IMR-90 (cell line): ENCODE measurements at regions not wholly inside any gene's neighbourhood (a gene's known extent, or its start where the extent isn't known, plus 50 kb on each side); places are given as distances from the start of the nearest gene placed in this dataset.

ENCODE experiments used
- ATAC-seq: fragments of 200-7000 bp; cut with Tn5 transposase; 2 replicates; pipeline ENCODE4 v1.9.1; 2020; ENCODE audit warnings: low read depth, mild to moderate bottlenecking, moderate library complexity
- BruUV-seq: library from RNA; stranded (reverse); fragments of 400-500 nt; replicated peaks from 2 replicates; lab custom pipeline; 2021; lab: Mats Ljungman, UMichigan
- CTCF ChIA-PET: fragments of 300-600 bp; formaldehyde crosslinking; extraction: SDS; loops from one replicate; lab custom pipeline; 2021; ENCODE audit warnings: antibody characterized with exemption; lab: Yijun Ruan, JAX
- POLR2A ChIA-PET: fragments of 300-600 bp; sonication (Branson Sonifier 250); formaldehyde crosslinking; loops from one replicate; lab custom pipeline; 2022; ENCODE audit warnings: antibody characterized with exemption; ENCODE audit not compliant: unreplicated experiment; lab: Charles Lee
- DNase-seq: peaks from one replicate; pipeline ENCODE4 v3.0.0; 2013
- H2AFZ ChIP-seq: replicated peaks from 2 replicates; pipeline ENCODE3; 2013; ENCODE audit warnings: low read length, mild to moderate bottlenecking; ENCODE audit not compliant: poor library complexity
- H2AK5ac ChIP-seq: 2 replicates; pipeline ENCODE4 v1.6.1; 2013; ENCODE audit warnings: low read depth, low read length, inconsistent platforms
- H2AK9ac ChIP-seq: replicated peaks from 2 replicates; pipeline ENCODE3; 2013; ENCODE audit warnings: mild to moderate bottlenecking, low read depth, low read length, moderate library complexity; ENCODE audit not compliant: poor library complexity
- H2BK120ac ChIP-seq: 2 replicates; pipeline ENCODE4 v1.6.1; 2013; ENCODE audit warnings: low read depth, low read length, inconsistent platforms
- H2BK15ac ChIP-seq: 3 replicates; pipeline ENCODE4 v1.6.1; 2013; ENCODE audit warnings: low read depth, low read length, inconsistent platforms
- H2BK20ac ChIP-seq: 2 replicates; pipeline ENCODE4 v1.6.1; 2013; ENCODE audit warnings: low read depth, mild to moderate bottlenecking, inconsistent platforms, low read length, moderate library complexity
- H2BK5ac ChIP-seq: 2 replicates; pipeline ENCODE4 v1.6.1; 2013; ENCODE audit warnings: mild to moderate bottlenecking, low read depth, low read length, inconsistent platforms; ENCODE audit not compliant: poor library complexity, severe bottlenecking
- H3K14ac ChIP-seq: replicated peaks from 2 replicates; pipeline ENCODE4 v1.6.1; 2013; ENCODE audit warnings: low read depth, low read length, inconsistent platforms
- H3K18ac ChIP-seq: 2 replicates; pipeline ENCODE4 v1.6.1; 2013; ENCODE audit warnings: low read depth, low read length, control low read depth
- H3K23ac ChIP-seq: 2 replicates; pipeline ENCODE4 v1.6.1; 2013; ENCODE audit warnings: low read depth, low read length, inconsistent platforms
- H3K27ac ChIP-seq: 2 replicates; pipeline ENCODE4 v1.5.1; 2013; ENCODE audit warnings: mild to moderate bottlenecking, control low read depth, low read length; ENCODE audit not compliant: insufficient read depth
- H3K27me3 ChIP-seq: 2 replicates; pipeline ENCODE4 v1.6.1; 2013; ENCODE audit warnings: low read length; ENCODE audit not compliant: control insufficient read depth, insufficient read depth
- H3K36me3 ChIP-seq: 2 replicates; pipeline ENCODE4 v1.6.1; 2013; ENCODE audit warnings: low read length, mixed read lengths; ENCODE audit not compliant: control insufficient read depth, insufficient read depth
- H3K4ac ChIP-seq: 2 replicates; pipeline ENCODE4 v1.6.1; 2013; ENCODE audit warnings: low read depth, low read length, inconsistent platforms
- H3K4me1 ChIP-seq: 2 replicates; pipeline ENCODE4 v1.6.1; 2013; ENCODE audit warnings: low read length, mixed read lengths; ENCODE audit not compliant: control insufficient read depth, insufficient read depth
- H3K4me2 ChIP-seq: 2 replicates; pipeline ENCODE4 v1.6.1; 2013; ENCODE audit warnings: low read depth, mild to moderate bottlenecking, control low read depth, low read length, moderate library complexity
- H3K4me3 ChIP-seq: 2 replicates; pipeline ENCODE4 v1.5.1; 2013; ENCODE audit warnings: low read depth, mild to moderate bottlenecking, control low read depth, low read length, moderate library complexity; ENCODE audit not compliant: insufficient read depth
- H3K56ac ChIP-seq: 2 replicates; pipeline ENCODE4 v1.6.1; 2013; ENCODE audit warnings: low read length, inconsistent platforms; ENCODE audit not compliant: insufficient read depth; ENCODE audit errors: extremely low read depth
- H3K79me1 ChIP-seq, 2 experiments: 2 replicates each; pipeline ENCODE4 v1.6.1; 2013; ENCODE audit warnings: low read length in 2 of 2, inconsistent platforms in 1 of 2, low read depth in 1 of 2
- H3K9ac ChIP-seq: 2 replicates; pipeline ENCODE4 v1.6.1; 2013; ENCODE audit warnings: low read depth, low read length, control low read depth
- H3K9me1 ChIP-seq: 2 replicates; pipeline ENCODE4 v1.6.1; 2013; ENCODE audit warnings: low read length, inconsistent platforms; ENCODE audit not compliant: insufficient read depth
- H3K9me3 ChIP-seq: 2 replicates; pipeline ENCODE4 v1.6.1; 2013; ENCODE audit warnings: low read length; ENCODE audit not compliant: control insufficient read depth, insufficient read depth
- H4K20me1 ChIP-seq: 2 replicates; pipeline ENCODE4 v1.6.1; 2013; ENCODE audit warnings: low read length, inconsistent platforms; ENCODE audit not compliant: insufficient read depth
- H4K5ac ChIP-seq: 2 replicates; pipeline ENCODE4 v1.6.1; 2013; ENCODE audit warnings: mild to moderate bottlenecking, low read depth, low read length, control low read depth
- H4K8ac ChIP-seq, 2 experiments: 2 replicates each; pipeline ENCODE4 v1.6.1; 2013; ENCODE audit warnings: low read depth in 2 of 2, low read length in 2 of 2, control low read depth in 1 of 2, inconsistent platforms in 1 of 2
- H4K91ac ChIP-seq: 2 replicates; pipeline ENCODE4 v1.6.1; 2013; ENCODE audit warnings: low read depth, low read length, inconsistent platforms; ENCODE audit not compliant: insufficient read depth
- BHLHE40 ChIP-seq: fragments of 150-350 bp; IDR thresholded peaks from 2 replicates; pipeline ENCODE4 v1.6.1; 2016; ENCODE audit warnings: mild to moderate bottlenecking, low read depth, low read length
- CEBPB ChIP-seq: IDR thresholded peaks from 2 replicates; pipeline ENCODE4 v1.6.1; 2012; ENCODE audit warnings: low read depth, low read length, improper control_type of control experiment
- CHD1 ChIP-seq: IDR thresholded peaks from 2 replicates; pipeline ENCODE4 v1.6.1; 2012; ENCODE audit warnings: low read depth, low read length, improper control_type of control experiment
- CTCF ChIP-seq: conservative IDR thresholded peaks from 2 replicates; pipeline ENCODE4 v1.5.1; 2012; ENCODE audit warnings: mild to moderate bottlenecking, low read depth, low read length, improper control_type of control experiment
- FOS ChIP-seq: fragments of 150-350 bp; IDR thresholded peaks from 2 replicates; pipeline ENCODE4 v1.6.1; 2016; ENCODE audit warnings: low read depth, low read length
- MAFK ChIP-seq: IDR thresholded peaks from 2 replicates; pipeline ENCODE4 v1.6.1; 2012; ENCODE audit warnings: low read depth, low read length, improper control_type of control experiment
- MAZ ChIP-seq: IDR thresholded peaks from 2 replicates; pipeline ENCODE4 v1.6.1; 2012; ENCODE audit warnings: low read depth, mild to moderate bottlenecking, low read length, improper control_type of control experiment, moderate library complexity, borderline replicate concordance
- MXI1 ChIP-seq: IDR thresholded peaks from 2 replicates; pipeline ENCODE4 v1.6.1; 2012; ENCODE audit warnings: low read depth, mild to moderate bottlenecking, low read length, moderate library complexity, borderline replicate concordance
- NFE2L2 ChIP-seq: fragments of 150-350 bp; IDR thresholded peaks from 2 replicates; pipeline ENCODE4 v1.6.1; 2016; ENCODE audit warnings: low read depth, mild to moderate bottlenecking, low read length
- POLR2A ChIP-seq: IDR thresholded peaks from 2 replicates; pipeline ENCODE4 v1.6.1; 2012; ENCODE audit warnings: mild to moderate bottlenecking, low read depth, low read length
- RAD21 ChIP-seq: IDR thresholded peaks from 2 replicates; pipeline ENCODE4 v1.6.1; 2012; ENCODE audit warnings: low read length, improper control_type of control experiment
- RCOR1 ChIP-seq: IDR thresholded peaks from 2 replicates; pipeline ENCODE4 v1.6.1; 2012; ENCODE audit warnings: mild to moderate bottlenecking, low read length, improper control_type of control experiment; ENCODE audit not compliant: insufficient replicate concordance
- RFX5 ChIP-seq: IDR thresholded peaks from 2 replicates; pipeline ENCODE4 v1.8.0; 2012; ENCODE audit warnings: low read depth, mild to moderate bottlenecking, low read length, moderate library complexity
- SMC3 ChIP-seq: fragments of 150-350 bp; IDR thresholded peaks from 2 replicates; pipeline ENCODE4 v1.6.1; 2016; ENCODE audit warnings: low read depth, mild to moderate bottlenecking, antibody characterized with exemption, low read length, moderate library complexity
- USF2 ChIP-seq: fragments of 150-350 bp; IDR thresholded peaks from 2 replicates; pipeline ENCODE4 v1.6.1; 2017; ENCODE audit warnings: mild to moderate bottlenecking, antibody characterized with exemption, low read length, low read depth
- WGBS, 2 experiments: methylation state at CpG; one replicate each; pipeline versions ENCODE4 v1.1.5 to v1.1.7; 2013; ENCODE audit warnings: missing lambda C conversion rate in 2 of 2; ENCODE audit not compliant: insufficient read length in 1 of 2; ENCODE audit errors: extremely low coverage in 2 of 2; 5-methylcytosine and 5-hydroxymethylcytosine counted together
- dilution Hi-C: fragments of 300-500 bp; cut with HindIII; formaldehyde crosslinking; loops from one replicate; pipeline ENCODE4 v1.14.3; 2018; ENCODE audit warnings: low sequenced_read_pairs; ENCODE audit not compliant: unreplicated experiment
- in situ Hi-C: fragments of 300-500 bp; cut with MboI; formaldehyde crosslinking; loops from 3 replicates; pipeline ENCODE4 v1.14.3; 2019; ENCODE audit warnings: low sequenced_read_pairs, inconsistent platforms, mixed read lengths
- intact Hi-C: fragments of 100-400 bp; cut with micrococcal nuclease; formaldehyde crosslinking; loops from 2 replicates; pipeline ENCODE4 v1.10.0; 2022
- TF ChIP-seq, protein P1 (sequence below): fragments of 150-350 bp; IDR thresholded peaks from 2 replicates; pipeline ENCODE4 v1.6.1; 2016; ENCODE audit warnings: low read depth, mild to moderate bottlenecking, low read length, moderate library complexity, borderline replicate concordance

GRCh38 chr15:60138397-60138968 is 134.4 kb downstream of the FOXB1 start:
- Histone ChIP-seq H3K4me2 (no peak overlapping the region), H3K18ac (no peak overlapping the region), H2BK20ac (no peak overlapping the region), H3K56ac (no peak overlapping the region), H4K91ac (no peak overlapping the region), H2BK15ac (no peak overlapping the region), H2AFZ (no peak overlapping the region), H3K23ac (no peak overlapping the region), H3K4ac (no peak overlapping the region), H2BK5ac (no peak overlapping the region), H2BK120ac (no peak overlapping the region), H4K20me1 (no peaks in the 10 kb centered on the region), H3K79me1 (no peaks in the 10 kb centered on the region), H3K27me3 (peaks cover 5% of the 10 kb centered on the region), H2AK5ac (no peak overlapping the region), H3K36me3 (no peaks in the 10 kb centered on the region), H3K9ac (no peak overlapping the region), H3K4me1 (no peaks in the 10 kb centered on the region), H3K4me3 (no peak overlapping the region), H2AK9ac (no peak overlapping the region), H3K27ac (no peak overlapping the region), H3K14ac (no peak overlapping the region), H3K9me1 (no peaks in the 10 kb centered on the region), H4K5ac (no peak overlapping the region), H3K9me3 (no peaks in the 10 kb centered on the region), H4K8ac (no peak overlapping the region)
- in situ Hi-C loops = no loop called here
- DNase-seq (no peak), ATAC-seq (no peak)
- WGBS, 2 experiments = 100% methylated on average over 1 of the region's 3 CpGs; no CpG with 5 or more reads in 1 of the 2 experiments
- dilution Hi-C loops = no loop called here
- ChIA-PET CTCF (no interaction called here), POLR2A (no interaction called here)
- BruUV-seq = no TSS peak
- TF ChIP-seq POLR2A (no peak), CEBPB (no peak), CTCF (no peak), SMC3 (no peak), BHLHE40 (no peak), MXI1 (no peak), USF2 (no peak), NFE2L2 (no peak), CHD1 (no peak), MAFK (no peak), MAZ (no peak), RFX5 (no peak), RCOR1 (no peak), FOS (no peak), RAD21 (no peak)
- TF ChIP-seq, protein P1, sequence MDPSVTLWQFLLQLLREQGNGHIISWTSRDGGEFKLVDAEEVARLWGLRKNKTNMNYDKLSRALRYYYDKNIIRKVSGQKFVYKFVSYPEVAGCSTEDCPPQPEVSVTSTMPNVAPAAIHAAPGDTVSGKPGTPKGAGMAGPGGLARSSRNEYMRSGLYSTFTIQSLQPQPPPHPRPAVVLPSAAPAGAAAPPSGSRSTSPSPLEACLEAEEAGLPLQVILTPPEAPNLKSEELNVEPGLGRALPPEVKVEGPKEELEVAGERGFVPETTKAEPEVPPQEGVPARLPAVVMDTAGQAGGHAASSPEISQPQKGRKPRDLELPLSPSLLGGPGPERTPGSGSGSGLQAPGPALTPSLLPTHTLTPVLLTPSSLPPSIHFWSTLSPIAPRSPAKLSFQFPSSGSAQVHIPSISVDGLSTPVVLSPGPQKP = no peak
- intact Hi-C loops = no loop called here
